Head of caudate nucleus (tissue), 42 donors: ENCODE measurements at regions not wholly inside any gene's neighbourhood (a gene's known extent, or its start where the extent isn't known, plus 50 kb on each side); places are given as distances from the start of the nearest gene placed in this dataset.

Source experiments
- DNase-seq, 42 donors: peaks; one replicate each; pipeline versions ENCODE4 v3.0.0 to v3.0.0-alpha.2; 2020 to 2021; ENCODE audit warnings: mixed read lengths in 7 of 42
- intact Hi-C: fragments of 100-400 bp; cut with DNase I; formaldehyde crosslinking; loops from one replicate; pipeline ENCODE4 v1.15.0; 2022

GRCh38 chr7:153445641-153446040 lies 606.6 kb upstream of the DPP6 start:
- DNase-seq = no peak
- intact Hi-C loops = no loop called here

- DNase-seq = no peak
- intact Hi-C loops = no loop called here
Observed at GRCh38 chr7:153446490-153446889, 605.7 kb upstream of the DPP6 start.

- intact Hi-C loops = no loop called here
- DNase-seq = no peak
Observed at GRCh38 chr7:153447011-153447410, 605.2 kb upstream of the DPP6 start.

GRCh38 chr7:153452661-153453060 lies 599.5 kb upstream of the DPP6 start:
- DNase-seq = no peak
- intact Hi-C loops = no loop called here

- DNase-seq = no peak
- intact Hi-C loops = no loop called here
Observed at GRCh38 chr7:153454306-153454705, 597.9 kb upstream of the DPP6 start.

GRCh38 chr7:153457746-153458145 lies 594.5 kb upstream of the DPP6 start:
- intact Hi-C loops = no loop called here
- no peak for DNase-seq

- intact Hi-C loops = no loop called here
Observed at GRCh38 chr7:153470004-153470671, 582.1 kb upstream of the DPP6 start.

GRCh38 chr7:153472516-153472915 lies 579.7 kb upstream of the DPP6 start:
- intact Hi-C loops = no loop called here

More at GRCh38 chr7:153470004-153470671, 582.1 kb upstream of the DPP6 start:
- no peak for DNase-seq

GRCh38 chr7:153473185-153473584 lies 579.0 kb upstream of the DPP6 start:
- no peak for DNase-seq
- intact Hi-C loops = no loop called here

More at GRCh38 chr7:153472516-153472915, 579.7 kb upstream of the DPP6 start:
- no peak for DNase-seq

GRCh38 chr7:153475239-153475638 lies 577.0 kb upstream of the DPP6 start:
- intact Hi-C loops = no loop called here
- DNase-seq = no peak

GRCh38 chr7:153476166-153476565 lies 576.0 kb upstream of the DPP6 start:
- no peak for DNase-seq
- intact Hi-C loops = no loop called here

- intact Hi-C loops = no loop called here
- no peak for DNase-seq
Observed at GRCh38 chr7:153496257-153496656, 555.9 kb upstream of the DPP6 start.

GRCh38 chr7:153503093-153503492 lies 549.1 kb upstream of the DPP6 start:
- intact Hi-C loops = no loop called here
- DNase-seq = no peak

- DNase-seq = no peak
Observed at GRCh38 chr7:153504288-153505075, 547.7 kb upstream of the DPP6 start.

GRCh38 chr7:153507885-153508284 lies 544.3 kb upstream of the DPP6 start:
- DNase-seq = no peak
- intact Hi-C loops = no loop called here

More at GRCh38 chr7:153504288-153505075, 547.7 kb upstream of the DPP6 start:
- intact Hi-C loops = no loop called here

- DNase-seq = no peak
- intact Hi-C loops = no loop called here
Observed at GRCh38 chr7:153509768-153510167, 542.4 kb upstream of the DPP6 start.

GRCh38 chr7:153510674-153511073 lies 541.5 kb upstream of the DPP6 start:
- DNase-seq = no peak
- intact Hi-C loops = no loop called here

- intact Hi-C loops = no loop called here
- no peak for DNase-seq
Observed at GRCh38 chr7:153514032-153514431, 538.2 kb upstream of the DPP6 start.

- no peak for DNase-seq
- intact Hi-C loops = no loop called here
Observed at GRCh38 chr7:153515359-153515758, 536.8 kb upstream of the DPP6 start.

GRCh38 chr7:153518201-153518984 lies 533.8 kb upstream of the DPP6 start:
- intact Hi-C loops = no loop called here
- no peak for DNase-seq
